HG03025 (cell line): ENCODE measurements at regions not wholly inside any gene's neighbourhood (a gene's known extent, or its start where the extent isn't known, plus 50 kb on each side); places are given as distances from the start of the nearest gene placed in this dataset.
"Not testable (repeated sequence)": the region's sequence is repeated elsewhere in the genome, so short reads cannot be mapped to it uniquely, and the experiment has no call there.

Experiments used
- ATAC-seq: cut with Tn5 transposase; IDR thresholded peaks from one replicate; pipeline ENCODE4 v1.9.1; 2021; ENCODE audit warnings: mild to moderate bottlenecking, moderate library complexity; ENCODE audit not compliant: unreplicated experiment, low FRiP score

DNA sequence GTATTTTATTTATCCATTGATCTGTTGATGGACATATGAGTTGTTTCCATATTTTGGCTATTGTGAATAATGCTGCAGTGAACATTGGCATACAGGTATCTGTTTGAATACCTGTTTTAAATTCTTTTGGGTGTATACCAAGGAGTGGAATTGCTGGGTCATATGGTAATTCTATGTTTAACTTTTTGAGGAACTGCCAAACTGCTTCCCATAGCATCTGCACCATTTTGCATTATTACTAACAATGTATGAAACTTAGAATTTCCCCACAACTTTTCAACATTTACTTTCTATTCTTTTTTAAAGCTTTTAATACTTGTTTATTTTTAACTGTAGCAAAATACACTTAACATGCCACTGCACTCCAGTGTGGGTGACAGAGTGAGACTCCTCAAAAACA is 57.0 kb upstream of the MSN start:
- no peak for ATAC-seq

DNA sequence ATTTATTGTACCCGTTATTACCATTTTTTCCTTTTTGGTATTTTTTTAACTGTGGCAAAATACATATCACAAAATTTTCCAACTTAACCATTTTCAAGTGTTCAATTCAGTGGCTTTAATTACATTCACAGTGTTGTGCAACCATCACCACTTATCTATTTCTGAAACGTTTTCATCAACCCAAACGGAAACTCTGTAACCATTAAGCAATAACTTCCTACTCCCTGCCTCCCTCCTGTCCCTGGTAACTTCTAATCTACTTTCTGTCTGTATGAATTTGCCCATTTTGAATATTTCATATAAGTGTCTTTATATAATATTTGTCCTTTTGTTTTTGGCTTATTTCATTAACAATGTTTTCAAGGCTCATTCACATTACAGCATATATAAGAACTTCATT is 57.4 kb upstream of the MSN start:
- no peak for ATAC-seq

DNA sequence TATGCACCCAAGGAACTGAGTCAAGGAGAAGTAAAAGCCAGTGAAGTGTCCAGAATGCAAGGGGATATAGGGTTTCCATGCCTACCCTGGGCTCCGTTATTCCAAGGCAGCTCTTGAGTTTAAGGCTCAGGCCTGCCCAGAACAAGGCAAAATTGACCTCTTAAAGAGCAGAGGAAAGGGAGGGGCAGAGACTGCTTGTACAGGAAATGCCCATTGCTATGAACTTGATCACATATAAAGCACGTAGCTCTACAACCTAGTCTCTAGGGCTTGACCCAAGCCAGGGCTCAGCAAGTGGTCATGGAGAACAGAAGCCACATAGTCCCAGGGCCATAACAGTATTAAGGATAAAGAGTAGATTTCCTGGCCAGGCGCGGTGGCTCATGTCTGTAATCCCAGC is 58.2 kb upstream of the MSN start:
- ATAC-seq = no peak

DNA sequence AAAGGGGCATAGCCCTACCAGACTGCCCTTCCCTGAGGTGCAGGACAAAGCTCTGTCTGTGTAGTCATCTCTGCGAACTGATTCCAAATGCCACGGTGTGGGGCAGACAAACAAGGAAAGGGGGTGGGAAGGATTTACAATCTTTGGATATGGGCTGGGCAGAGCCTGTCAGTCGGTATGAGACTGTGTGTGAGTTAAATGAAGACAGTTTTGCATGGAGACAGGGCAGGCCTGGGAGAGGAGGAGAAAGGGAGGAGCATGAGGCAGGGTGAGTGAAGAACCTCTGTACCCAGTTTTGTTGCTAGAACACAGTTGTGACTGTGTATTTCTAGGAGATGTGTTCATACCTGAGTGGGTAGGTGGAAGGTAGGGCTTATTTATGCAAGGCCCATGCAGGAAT is 59.4 kb upstream of the MSN start:
- ATAC-seq = no peak

DNA sequence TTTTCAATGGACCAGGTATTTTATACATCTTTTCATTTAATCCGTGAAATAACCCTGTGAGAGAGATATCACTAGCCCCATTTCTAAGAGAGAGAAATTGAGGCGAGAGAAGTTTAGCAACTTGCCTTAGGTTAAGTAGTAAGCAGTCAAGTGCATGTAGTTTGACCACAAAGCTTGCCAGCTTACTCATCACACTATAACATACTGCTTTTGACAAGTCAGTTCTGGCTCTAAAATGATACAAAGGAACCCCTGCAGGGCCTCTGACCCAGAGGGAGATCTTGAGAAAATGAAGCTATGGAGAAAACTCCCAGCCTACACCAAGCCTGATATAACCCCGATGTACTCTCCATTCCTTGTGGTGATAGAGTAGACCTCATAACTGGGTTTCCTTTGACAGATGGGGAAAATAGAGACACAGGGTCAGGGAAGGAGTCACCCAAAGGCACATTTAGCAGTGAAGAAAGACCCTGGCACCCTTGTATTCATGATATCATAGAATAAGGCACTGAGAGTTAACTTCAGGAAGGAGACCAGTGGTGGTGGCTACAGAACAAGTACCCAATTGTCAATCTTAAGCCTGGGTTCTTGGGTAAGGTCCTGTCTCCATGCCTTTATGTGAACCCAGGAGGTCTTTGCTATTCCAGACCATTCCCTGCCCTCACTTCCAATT is 60.2 kb upstream of the MSN start:
- no peak for ATAC-seq

DNA sequence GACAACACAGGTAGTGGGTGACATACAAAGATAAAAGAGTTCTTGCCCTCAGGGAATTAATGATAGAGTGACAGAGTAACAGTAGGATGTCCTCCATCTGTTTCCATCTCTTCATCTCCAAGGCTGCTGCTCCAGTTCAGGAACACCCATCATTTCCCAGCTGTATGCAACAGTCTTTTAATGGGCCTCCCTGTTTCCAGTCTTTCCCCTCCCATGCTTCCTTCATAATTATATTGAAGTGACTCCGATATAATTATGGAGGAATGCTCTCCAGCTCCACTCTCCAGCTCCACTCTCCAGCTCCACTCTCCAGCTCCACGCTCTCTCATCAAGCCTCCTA is 65.3 kb upstream of the MSN start:
- ATAC-seq = no peak

DNA sequence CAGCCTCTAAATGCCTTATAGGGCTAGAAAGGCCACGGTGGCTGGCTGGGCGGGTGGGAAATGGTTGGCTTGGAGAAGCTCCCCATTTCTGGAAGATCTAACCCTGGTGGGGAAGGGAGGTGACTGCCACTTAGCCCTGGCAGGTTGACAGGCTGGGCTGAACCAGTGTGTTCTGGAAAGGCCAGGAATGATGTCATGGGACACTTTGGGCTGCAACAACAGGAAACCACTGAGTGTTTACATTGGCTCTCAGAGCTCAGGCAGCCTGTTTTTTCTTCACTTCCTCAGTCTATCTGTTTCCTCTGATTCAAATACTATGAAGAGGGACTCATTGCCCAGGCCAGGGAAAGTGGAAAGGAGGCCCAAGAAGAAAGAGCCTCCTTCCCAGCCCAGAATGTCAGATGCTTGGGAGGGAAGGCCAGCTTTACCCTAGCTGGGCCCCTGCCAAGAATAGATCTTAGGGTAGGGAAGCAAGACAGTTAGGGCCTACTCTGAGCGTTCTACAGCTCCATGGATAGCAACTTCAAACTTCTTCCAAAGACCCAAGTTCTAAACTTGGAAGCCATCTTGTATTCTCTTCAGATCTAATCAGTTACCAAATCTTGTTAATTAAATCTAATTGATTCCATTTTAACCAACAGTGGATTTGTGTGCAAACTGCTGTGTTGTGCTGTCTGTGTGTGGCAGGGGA is 65.8 kb upstream of the MSN start:
- no peak for ATAC-seq

DNA sequence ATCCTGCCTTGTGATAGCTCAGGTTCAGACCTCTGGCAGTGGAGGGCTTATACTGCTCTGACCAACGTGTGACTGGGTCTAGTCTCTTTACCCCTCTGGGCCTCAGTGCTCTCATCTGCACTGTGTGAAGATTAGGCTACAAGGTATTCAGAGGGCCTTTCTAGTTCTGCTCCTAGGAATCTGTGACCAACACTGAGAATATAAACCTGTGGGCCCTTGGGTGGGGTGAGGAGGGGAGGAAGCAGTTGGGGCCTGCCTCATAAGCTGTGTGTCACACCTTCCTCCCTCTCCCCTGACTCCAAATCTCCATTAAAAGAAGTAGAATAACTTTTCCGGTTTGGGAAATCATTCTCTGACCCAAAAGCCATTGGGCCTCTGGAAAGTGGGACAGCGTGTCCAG is 66.3 kb upstream of the MSN start:
- ATAC-seq = no peak

DNA sequence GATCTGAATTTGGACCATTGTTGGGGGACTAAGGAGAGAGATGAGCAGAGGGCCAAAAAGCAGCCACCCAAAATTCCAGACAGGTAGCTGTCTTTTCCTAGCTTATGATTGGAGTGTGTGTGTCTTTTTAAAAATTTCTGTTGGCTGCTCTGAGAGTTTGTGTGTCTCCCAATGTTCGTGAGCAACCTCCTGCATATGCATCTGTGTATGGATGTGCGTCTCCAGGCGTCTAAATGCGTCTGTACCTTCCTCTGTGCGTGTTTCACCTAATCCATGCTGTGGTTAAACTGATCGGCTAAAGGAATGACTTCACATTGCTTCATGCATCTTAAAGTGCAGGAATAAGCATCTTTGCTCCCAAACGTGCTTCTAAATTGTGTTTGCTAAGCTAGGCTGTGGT is 65.5 kb upstream of the LAS1L start:
- ATAC-seq = no peak

DNA sequence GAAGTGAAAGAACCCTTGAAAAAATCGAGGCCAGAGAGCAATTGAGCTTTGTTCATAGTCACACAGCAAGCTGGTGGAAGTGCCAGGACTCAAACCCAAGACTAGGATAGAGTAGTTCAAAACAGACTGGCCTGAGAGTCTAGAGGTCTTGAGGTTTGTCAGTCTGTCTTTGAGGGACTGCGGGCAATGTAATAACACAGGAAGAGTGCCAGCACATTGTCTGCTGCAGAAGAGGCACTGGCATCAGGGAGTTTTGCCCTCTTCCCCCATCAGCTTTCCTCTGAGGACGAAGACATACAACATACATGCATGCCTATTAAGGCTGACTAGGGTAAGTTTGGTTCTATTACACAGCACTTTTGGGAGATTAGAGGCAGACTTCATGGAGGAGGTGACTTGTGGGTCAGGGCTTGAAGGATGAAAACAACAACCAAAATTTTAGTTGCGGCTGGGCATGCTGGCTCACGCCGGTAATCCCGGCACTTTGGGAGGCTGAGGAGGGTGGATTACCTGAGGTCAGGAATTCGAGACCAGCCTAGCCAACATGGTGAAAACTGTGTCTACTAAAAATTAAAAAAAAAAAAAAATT is 64.1 kb upstream of the LAS1L start:
- no peak for ATAC-seq

DNA sequence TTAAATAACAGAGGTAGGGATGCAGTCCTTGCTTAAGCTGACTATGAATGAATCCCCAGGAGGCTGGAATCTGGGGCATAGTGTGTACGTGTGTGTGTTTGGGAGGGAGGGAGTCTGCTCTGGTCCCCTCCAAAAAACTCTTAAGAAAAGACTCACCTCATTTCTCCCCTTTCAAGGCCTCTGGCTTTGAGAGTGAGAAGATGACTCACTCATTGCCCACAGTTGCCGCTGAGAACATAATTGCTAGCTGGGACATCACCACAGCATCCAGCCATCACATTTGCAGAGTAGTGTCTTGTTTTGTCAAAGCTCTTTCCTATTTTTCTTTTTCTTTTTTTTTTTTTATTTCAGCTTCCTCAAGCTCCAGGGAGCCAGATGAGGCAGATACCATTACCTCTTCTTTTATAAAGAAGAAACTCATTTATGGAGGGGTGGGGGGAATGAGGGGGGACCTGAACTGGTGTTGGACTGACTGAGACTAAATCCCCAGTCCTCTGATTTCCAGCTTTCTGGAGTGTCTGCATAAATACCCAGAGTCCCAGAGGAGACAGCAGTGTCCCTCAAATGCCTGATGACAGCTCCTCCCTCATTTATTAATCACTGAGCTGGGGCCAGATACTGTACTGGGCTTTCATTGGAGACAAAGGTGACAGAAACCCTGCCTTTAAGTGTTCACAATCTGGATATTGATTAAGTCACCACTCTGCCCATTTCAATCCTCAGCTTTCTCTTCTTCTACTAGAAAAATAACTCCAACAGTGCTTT is 61.9 kb upstream of the LAS1L start:
- peak; percentile 38 for ATAC-seq

DNA sequence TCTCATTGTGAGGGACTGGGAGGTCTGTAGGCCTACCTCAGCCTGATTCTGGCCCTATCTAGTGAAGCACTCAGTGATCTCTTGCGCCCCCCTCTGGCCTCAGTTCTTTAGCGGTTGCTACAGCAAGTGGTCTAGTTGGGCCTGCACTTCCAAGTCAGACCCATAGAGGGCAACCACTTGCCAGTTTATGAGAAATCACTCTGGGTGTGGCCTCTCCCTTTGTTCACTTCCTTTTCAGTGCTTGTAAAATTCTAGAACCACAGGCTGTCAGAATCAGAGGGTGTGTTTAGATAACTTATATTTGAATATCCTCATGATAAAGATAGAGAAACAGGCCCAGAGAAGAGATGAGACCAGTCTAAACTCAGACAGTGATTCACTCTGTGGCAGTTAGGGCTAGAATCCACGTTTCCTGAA is 60.9 kb upstream of the LAS1L start:
- ATAC-seq = peak; percentile 79

DNA sequence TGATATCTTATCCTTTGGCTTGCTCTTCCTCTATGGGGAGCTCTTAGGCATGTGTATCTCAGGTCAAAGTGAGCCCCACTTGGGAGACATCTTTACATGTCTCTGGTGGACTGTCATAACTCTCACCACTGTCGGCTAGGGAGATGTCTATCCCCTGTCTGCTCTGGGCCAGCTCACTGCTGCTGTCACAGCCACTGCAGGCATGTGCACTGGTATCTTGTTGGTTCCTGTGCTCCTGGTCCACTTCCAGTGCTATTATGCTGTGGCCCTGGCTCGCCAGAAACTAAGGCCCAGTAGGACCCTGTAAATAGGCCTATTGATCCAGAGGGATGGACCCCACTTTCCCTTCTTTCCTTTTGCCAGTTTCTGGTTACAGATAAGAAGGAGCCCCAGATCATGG is 56.6 kb upstream of the LAS1L start:
- no peak for ATAC-seq

DNA sequence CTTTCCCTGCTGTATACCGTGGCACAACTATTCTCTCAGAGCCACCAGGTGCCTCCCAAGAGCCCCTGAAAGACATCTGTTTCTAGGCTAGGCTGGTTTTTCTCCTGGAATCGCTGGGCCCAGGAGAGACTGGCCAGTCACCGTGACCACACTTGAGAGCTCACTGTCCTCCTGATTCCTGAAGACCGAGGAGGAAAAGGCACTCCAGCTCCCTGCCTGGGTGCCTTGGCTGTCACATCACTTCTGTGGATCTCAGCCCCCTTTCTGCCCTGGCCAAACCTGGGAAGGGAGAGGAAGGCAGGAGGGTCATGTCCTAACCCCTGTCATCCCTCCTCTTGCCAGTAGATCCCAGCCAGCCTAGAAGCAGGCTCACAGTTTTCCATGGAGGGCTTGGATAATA is 54.7 kb upstream of the LAS1L start:
- ATAC-seq = no peak

DNA sequence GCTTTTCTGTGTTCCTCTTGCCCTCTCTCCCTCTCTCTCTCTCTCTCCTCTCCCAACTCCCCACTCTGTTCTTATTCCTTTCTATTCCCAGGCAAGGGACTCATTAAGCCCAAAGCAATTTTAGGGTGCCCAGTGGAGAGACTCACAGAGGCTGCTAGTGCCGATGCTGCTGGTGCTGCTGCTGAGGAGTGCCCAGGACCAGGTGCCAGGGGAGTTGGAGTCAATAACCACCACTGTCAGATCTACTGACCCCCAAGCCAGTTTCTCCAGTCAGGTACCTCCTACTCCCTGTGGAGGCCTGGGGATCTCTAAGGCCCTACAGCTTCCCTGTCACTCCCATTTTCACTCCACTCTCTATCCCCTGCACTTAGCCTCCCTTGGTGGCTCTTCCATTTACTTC is 54.2 kb upstream of the LAS1L start:
- ATAC-seq = no peak

DNA sequence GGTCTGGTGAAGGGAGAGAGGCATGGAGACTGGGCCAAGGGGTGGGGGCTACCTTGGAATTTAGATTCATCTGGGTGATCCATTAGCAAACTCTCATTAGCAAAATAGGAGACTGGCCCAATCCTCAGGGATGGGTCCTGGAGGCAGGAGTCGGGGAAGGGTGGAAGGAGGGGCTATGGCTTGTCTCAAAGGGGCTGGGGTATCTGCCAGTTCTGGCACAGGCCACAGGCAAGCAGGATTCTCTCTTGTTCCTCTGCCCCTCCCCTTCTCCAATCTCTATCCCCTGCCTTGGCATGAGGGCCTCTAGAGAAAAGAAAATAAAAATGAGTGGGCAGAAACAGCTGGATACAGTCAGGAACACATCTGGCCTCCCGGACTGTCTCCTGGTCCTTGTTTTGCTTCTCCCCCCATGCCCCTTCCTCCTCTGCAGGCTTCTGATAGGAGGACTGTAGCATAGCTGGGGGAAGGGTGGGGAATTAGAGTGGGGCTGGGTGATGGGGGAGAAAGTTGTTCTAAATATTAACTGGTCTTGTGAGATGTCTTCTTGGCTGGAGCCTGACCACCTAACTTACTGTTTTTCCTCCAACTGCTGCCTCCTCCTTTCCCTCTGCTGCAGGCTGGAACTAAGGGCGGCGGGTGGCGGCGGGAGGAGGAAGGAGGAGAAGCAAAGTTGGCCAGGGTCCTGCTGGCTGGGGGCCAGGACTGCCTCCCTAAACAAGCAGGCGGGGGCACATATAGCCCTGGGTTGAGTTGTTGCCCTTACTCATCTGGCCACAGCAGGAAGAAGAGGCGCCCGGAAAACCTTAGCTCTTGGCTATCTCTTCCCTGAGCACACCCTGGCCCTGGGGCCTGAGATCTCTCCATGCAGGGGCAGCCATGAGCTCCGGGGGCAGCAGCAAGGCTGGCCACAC is 53.3 kb upstream of the LAS1L start:
- no peak for ATAC-seq

DNA sequence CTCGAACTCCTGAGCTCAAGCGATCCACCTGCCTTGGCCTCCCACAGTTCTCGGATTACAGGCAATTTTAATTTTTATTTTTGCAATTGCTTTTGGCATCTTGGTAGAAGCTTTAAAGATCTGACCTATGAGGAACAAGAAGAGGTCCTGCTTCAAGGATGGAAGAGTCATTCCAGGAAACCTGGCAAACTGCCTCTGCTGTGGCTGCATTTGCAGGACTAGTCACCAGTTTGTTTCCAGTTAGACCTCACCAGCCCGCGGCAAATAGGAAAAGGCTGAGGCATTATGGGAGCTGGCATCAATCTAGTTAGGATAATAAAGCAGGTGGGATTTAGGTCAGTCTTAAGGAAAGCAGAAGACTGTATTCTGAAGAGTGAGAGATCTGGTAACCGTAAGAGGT is 51.9 kb upstream of the LAS1L start:
- ATAC-seq = no peak

DNA sequence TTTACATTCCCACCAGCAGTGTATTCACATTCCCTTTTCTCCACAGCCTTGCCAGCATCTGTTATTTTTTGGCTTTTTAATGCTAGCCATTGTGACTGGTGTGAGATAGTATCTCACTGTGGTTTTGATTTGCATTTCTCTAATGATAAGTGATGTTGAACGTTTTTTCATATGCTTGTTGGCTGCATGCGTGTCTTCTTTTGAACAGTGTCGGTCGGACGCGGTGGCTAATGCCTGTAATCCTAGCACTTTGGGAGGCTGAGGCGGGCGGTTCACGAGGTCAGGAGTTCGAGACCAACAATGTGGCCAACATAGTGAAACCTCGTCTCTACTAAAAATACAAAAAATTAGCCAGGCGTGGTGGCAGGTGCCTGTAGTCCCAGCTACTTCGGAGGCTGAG is 50.6 kb upstream of the LAS1L start:
- not testable (repeated sequence) for ATAC-seq
